NCI-H2029 treated with DMSO at 0.1 percent for 48 hours (cell line): ENCODE measurements at regions not wholly inside any gene's neighbourhood (a gene's known extent, or its start where the extent isn't known, plus 50 kb on each side); places are given as distances from the start of the nearest gene placed in this dataset.
"Not testable (repeated sequence)": the region's sequence is repeated elsewhere in the genome, so short reads cannot be mapped to it uniquely, and the experiment has no call there.

Experiments
- DNase-seq: peaks from one replicate; lab custom pipeline; 2025; lab: John Stamatoyannopoulos, UW

DNA sequence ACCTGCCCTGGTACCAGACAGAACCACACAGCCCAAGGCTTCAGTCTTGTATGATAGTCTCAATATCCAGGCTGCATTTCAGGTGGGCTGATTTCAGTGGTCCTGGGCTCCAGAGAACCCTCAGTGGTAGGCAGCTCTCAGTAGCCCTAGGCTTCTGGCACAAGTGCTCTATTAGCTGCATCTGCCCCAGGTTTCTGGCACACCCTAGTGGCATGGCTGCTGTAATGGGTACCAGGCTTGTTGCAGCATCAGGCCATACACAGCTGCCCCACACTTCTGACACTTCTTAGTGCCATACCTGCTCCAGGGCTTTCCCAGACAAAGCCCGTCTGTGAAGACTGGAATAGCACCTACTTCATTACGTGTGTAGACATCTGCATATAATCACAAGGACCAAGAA is 1062.2 kb upstream of the EPHA6 start:
- DNase-seq = no peak

DNA sequence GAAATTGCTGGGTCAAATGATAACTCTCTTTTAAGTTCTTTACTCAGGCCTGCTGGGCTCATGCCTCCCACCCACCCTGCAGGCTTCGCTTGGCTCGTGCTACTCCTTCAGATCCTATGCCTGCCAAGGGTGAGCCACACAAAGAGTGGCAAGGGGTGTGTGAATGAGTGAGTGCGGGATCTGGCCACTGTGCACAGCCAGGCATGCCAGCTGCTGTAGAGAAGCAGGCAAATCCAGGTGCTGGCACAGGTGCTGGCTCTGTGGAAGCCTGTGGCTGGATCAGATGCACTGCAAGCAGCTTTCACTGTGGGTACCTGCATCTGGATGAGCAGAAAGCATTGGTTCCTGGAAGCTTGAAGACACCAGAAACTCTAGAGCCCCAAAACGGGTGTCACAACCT is 1055.7 kb upstream of the EPHA6 start:
- DNase-seq = no peak

DNA sequence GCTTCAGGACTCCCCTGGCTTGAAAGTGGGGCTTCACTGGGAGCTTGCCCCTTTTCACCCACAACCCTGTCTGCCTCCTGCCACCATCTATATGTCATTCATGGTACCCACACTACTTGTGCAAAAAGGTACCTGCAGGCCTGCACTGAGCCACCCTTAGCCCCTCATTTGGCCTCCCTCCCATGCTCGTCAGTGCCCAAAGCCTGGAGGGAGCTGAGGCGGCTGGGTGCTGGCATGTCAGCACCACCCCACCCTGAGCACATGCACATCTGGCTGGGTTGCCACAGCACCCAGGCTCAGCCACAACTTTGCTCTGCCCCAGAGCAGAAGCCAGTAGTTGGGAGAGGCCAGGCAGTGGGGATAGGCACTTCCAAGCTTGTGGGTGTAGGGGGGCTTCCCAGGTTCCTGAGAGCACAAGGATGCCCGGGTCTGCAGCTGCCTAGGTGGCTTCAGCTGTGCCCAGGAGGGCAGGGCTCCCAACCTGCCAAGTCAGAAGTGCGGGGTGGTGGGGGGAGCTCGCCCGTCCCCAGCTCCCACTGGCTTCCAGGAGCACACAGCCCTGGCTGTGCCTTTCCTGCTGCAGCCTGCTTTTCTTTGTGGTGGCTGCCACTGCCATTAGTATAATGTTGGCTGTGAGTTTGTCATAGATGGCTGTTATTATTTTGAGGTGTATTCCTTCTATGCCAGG is 1054.6 kb upstream of the EPHA6 start:
- DNase-seq = no peak

DNA sequence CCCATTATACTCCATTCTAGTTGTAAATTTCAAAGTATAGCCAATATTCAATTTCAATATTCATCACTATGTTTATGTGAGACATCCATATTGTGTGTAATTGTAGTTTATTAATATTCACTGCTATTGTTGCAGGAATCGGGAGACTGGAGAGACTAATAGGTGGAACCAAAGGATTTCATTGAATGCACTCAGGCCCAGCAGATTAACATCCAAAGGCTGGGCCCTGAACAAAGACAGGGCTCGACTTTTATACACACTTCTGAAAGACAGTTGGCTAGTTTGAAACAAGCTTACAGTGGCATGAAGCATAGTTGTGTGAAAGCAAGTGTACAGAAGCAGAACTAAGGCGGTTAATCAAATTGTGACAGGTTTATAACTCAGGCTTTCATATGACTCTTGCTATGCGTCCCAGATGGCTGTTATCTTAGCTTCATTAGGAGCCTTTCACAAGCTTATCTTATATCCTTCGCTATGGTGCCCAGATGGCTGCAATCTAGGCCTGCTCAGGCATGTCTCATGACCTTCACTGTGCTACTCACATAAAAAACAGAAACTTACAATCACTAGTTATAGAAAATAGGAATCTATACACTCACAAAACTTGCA is 1038.8 kb upstream of the EPHA6 start:
- DNase-seq = no peak

DNA sequence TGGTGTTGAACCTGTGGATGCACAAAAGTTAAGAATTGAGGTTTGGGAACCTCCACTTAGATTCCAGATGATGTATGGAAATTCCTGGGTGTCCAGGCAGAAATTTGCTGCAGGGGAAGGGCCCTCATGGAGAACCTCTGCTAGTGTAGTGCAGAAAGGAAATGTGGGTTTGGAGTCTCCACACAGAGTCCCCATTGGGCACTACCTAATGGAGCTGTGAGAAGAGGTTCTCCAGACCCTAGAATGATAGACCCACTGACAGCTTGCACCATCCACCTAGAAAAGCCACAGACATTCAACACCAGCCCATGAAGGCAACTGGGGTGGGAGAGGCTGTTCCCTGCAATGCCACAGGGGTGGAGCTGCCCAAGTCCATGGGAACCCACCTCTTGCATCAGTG is 1032.8 kb upstream of the EPHA6 start:
- DNase-seq = no peak

DNA sequence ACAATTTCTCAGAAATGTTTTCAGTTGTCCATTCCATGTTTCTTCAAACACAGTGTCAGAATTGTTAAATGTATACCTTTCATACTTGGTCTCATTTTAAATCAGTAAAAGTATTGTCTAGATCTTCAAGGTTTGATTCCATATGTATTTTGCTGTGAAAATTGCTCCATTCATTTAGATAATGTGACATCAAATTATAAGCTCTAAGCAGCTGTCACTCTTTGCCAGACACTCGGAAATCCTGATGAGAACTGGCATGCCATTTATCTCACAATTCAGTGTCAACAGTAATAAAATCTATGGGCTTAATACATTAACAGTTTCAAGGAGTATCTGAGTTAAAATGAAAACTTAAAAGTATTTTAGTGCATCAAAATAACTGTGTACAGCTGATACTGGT is 1025.3 kb upstream of the EPHA6 start:
- DNase-seq = no peak

DNA sequence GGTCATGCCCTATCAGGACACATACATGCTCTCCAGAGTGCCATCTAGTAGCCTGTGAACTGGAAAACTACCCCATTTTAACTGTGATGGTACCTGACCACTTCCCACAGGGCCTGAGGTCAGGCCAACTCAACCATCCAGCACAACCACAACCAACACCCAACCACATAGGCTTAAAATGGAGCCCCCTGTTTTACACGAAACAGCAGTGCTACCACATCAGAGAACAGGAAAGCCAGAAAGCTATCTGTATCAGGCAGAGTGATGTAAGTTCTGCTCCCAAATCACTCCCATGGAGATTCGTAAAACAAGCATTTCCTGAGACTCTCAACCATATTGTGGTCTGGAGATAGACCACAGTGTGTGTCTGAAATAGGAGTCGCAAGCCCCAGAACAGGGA is 1017.3 kb upstream of the EPHA6 start:
- no peak for DNase-seq

DNA sequence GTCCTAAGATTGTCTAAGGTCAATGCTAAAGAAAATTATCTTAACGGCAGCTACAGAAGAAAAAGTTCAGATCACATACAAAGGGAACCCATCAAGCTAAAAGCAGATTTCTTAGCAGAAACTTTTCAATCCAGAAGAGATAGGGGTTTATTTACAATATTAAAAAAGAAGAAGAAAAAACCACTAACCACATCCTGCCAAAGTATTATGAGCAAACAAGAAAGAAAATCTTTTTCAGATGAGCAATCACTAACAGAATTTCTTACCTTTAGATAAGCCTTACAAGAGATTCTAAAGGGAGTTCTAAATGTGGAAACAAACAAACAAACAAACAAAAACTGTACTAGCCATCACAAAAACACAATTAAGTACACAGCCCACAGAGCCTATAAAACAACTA is 1015.8 kb upstream of the EPHA6 start:
- no peak for DNase-seq

DNA sequence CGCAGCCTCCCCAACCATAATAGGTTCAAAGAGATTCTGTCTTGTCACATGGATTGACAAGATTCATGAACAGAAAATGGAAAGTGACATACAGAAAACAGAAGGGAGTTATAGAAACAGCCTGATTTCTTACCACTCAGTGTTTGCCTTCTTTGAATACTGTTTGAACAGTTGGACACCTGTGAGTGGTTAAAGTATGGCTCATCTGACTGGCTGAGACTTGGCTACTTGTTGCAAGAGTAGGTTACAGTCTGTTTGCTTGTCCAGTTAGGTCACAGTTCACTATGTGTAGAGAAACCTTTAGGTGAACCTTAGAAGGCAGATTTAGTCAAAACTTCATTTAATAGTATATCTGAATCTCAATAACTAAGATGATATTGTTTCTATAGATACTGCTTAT is 1003.9 kb upstream of the EPHA6 start:
- no peak for DNase-seq

DNA sequence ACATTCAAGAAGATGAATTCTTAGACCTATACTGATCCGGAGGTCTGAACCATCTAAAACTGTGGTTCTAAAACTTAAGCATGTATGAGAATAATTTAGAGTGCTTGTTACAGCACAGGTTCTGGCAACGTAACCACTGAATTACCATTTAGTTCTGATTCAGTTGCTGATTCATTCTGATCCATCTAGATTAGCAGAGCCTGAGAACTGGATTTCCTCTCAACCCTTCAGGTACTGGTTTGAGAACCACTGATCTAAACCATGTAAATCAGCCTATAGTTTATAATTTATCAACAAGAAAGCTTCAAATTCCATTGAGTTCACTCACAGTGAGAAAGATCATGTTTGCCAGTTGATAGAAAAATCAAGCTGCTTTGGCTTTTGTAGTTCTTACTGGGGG is 1001.1 kb upstream of the EPHA6 start:
- no peak for DNase-seq

DNA sequence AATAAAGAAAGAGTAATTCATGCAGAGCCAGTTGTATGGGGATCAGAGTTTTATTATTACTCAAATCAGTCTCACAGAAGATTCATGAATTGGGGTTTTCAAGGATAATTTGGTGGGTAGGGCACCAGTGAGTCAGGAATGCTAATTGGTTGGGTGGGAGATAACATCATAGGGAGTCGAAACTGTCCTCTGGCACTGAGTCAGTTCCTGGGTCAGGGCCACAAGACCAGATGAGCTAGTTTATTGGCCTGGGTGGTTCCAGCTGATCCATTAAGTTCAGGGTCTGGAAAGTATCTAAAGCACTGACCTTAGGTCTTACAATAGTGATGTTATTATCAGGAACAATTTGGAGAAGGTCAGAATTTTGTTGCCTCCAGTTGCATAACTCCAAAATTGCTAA is 998.6 kb upstream of the EPHA6 start:
- DNase-seq = no peak

DNA sequence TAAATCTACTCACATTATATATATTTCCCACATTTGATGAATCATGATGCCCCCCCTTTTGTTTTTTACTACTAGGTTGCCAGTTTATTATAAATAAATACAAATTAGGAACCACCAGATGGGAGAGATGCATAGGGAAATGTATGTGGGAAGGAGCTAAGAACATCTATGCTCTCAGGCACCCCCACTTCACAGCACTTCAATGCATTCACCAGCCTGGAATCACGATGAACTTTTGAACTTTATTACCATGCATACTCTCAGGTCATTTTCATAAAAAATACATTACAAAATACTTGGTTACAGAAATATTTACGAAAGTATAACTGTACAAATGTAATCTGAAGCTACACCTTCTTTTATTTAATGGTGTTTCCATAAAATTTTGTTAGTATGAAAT is 988.0 kb upstream of the EPHA6 start:
- DNase-seq = no peak

DNA sequence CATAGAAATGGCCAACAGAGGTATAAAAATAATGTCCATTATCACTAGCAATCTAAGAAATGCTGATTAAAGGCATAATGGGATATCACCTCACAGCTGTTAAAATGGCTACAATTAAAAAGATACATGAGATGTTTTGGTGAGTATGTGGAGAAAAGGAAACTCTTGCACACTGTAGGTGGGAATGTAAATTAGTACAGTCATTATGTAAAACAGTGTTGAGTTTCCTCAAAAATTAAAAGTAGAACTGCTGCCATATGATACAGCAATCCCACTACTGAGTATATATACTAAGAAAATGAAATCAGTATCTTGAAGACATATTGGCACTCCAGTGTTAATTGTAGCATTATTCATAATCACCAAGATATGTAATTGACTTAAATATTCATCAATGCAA is 982.2 kb upstream of the EPHA6 start:
- DNase-seq = no peak

DNA sequence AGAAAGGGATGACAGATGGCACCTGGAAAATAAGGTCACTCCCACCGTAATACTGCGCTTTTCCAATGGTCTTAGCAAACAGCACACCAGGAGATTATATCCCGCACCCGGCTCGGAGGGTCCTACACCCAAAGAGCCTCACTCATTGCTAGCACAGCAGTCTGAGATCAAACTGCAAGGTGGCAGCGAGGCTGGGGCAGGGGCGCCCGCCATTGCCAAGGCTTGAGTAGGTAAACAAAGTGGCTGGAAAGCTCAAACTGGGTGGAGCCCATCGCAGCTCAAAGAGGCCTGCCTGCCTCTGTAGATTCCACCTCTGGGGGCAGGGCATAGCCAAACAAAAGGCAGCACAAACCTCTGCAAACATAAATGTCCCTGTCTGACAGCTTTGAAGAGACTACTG is 953.8 kb upstream of the EPHA6 start:
- not testable (repeated sequence) for DNase-seq

DNA sequence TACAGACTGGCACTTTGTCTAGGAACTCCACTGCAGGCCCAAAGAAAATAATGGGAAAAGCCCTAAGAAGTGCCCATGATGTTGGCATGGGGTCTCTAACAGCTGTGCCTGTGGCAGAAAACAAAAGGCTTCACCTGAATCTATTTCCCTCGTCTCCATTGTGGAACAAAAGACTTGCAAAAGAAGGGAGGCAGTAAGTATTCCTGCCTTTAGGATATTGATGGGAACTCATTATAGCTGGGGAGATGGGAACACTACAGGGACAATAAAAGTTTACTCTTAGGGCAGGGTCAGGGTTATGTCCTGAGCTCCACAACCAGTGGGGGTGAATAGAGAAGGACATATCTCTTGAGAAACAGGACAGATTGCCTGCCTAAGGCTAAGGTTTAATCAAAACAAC is 930.6 kb upstream of the EPHA6 start:
- DNase-seq = no peak

DNA sequence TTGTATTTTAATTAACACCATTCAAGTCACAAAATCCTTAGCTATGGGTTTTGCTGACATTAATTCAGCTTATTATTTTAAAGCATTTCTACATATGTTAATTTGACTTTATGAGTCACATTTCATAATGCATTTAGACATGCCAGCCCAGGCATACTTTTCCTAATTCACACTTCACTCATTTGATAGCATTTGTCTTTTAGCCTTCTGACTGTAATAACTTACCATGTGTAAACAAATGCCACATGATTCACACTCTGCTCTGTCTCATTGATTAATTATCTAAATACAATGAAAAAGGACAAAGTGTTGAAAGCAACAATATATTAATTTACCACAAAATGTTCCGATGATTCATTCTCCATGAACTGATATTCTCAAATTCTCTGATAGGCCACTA is 927.8 kb upstream of the EPHA6 start:
- DNase-seq = no peak

DNA sequence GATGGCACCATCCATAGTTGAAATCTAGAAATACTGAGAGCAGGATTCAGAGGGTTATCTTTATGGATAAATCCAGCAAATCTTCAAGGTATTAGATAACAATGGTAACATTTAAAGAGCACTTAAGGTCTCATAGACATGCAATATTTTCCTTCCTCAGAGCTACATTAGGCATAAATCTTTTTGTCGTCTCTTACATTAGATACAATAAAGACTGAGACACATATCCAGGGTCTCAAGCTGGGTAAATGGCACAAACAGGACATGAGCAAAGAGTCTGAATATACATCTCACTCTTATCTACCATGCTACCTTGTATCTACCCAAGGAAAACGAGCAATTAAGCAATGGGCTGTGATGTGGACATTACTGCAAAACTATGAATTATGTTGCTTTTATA is 927.3 kb upstream of the EPHA6 start:
- DNase-seq = no peak

DNA sequence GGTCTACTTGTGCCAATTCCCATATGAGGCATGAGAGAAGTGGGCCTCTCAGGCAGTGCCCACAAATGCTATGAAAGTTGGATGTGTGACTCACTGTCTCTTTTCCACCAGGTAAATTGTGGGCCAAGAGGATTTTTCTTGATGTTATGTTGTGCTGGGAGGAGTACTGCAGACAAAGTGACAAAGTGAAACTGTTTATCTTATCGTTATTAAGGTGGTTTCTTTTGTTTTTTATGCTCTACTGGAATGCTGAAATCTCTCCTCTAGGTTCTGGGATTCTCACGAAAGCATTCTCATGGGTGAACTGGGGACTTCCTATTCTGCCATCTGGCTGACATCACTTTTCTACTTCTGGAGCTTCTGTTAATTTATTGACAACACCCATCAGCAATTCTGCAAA is 919.6 kb upstream of the EPHA6 start:
- DNase-seq = no peak

DNA sequence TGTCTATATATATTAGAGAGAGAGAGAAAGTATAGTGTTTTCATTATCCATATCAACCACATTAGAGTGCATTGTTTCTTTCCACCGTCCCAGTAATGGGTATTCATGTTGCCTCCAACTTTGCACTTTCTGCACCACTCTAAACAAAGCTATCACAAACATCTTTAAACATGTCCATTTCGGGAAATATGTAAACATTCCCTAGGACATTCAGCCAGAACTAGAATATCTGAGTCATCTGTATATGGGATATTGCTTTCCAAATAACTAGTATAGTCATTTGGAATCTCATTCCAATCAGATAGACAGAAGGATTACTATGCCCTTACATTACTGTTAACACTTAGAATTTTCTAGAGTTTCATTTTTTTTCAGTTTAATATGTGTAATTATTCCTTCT is 914.9 kb upstream of the EPHA6 start:
- no peak for DNase-seq

DNA sequence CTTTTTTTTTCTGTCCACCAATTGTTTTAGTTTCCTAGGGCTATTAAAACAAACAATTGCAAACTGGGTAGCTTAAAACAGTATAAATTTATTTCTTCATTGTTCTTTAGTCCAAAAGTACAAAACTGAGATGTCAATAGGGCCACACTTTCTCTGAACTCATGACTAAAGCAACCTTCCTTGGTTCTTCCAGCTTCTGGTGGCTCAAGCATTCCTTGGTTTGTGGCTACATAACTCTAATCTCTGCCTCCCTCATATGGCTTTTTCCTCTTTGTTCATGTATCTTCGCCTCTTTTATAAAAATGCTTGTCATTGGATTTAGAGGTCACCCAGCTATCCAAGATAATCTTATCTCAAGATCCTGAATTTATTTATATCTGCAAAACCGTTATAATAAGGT is 914.5 kb upstream of the EPHA6 start:
- no peak for DNase-seq

DNA sequence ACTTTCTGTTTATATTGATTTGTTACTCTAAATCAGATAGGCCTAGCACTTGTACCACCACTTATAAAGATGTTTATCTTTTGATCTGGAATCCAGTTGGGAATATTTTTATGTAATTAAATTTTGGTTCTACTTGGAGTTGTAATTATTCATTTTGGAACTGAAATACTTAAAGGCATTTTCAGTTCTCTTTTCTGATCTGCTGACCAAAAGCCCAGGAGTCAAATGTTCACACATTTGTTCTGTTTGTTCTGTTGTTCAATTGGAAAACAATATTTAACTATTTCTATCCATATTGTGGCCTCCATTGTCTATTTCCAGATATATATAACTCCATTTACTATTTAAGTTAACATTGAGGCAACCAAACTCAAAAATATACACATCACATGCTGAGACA is 912.4 kb upstream of the EPHA6 start:
- DNase-seq = no peak

DNA sequence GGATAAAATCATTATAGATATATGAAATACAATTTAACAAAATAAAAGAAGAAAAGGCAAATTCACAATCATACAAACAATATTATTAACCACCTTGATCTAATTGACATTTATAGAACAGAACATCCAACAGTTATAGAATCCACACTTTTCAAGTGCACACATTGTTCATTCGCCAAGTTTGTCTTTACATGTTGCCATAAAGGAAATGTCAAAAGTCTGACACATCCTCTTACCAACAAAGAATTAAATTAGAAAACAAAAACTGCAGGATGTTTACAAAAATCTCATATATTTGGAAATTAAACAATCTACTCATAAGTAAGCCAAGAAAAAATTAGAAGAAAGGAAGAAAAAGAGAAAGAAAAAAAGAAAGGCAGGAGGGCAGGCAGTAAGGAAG is 909.2 kb upstream of the EPHA6 start:
- no peak for DNase-seq

DNA sequence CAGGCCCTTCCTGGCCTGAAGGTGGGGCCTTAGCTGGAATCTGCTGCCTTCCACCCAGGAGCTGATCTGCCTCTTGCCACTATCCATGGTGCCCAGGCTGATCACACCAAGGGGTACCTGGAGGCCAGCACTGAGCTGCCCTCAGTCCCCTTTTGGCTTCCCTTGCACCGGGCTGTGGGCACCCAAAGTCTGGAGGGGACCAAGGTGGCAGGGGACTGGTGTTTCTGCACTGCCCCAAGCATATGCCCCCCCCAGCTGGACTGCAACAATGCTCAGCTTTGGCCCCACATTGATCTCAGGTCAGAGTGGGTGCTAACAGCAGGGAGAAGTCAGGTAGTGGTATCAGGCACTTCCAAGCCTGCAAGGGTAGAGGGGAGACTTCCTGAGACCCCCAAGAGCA is 902.6 kb upstream of the EPHA6 start:
- no peak for DNase-seq

DNA sequence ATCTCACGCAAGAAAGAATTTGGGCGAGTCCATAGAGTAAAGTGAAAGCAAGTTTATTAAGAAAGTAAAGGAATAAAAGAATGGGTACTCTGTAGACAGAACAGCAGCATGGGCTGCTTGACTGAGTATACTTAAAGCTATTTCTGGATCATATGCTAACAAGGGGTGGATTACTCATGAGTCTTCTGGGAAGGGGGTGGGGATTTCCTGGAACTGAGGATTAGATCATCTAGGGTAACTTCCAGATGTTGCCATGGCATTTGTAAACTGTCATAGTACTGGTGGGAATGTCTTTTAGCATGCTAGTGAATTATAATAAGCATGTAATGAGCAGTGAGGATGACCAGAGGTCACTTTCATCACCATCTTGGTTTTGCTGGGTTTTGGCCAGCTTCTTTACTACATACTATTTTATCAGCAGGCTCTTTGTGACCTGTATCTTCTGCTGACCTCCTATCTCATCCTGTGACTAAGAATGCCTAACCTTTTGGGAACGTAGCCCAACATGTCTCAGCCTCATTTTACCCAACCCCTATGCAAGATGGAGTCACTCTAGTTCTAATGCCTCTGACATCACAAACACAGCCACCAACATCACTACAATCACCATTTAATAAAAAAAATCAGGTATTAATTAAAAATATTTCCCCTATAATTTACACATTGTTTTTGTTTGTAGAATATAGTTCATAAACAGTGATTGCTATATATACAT is 890.7 kb upstream of the EPHA6 start:
- DNase-seq = no peak
